Sigmoid colon (tissue), 3 donors: ENCODE measurements at regions not wholly inside any gene's neighbourhood (a gene's known extent, or its start where the extent isn't known, plus 50 kb on each side); places are given as distances from the start of the nearest gene placed in this dataset.

ENCODE experiments used
- CTCF ChIP-seq, 4 experiments: fragments of 450-650 bp in 3 of 4; fragments of 200-600 bp in 1 of 4; IDR thresholded peaks; one replicate each; pipeline ENCODE4 v1.5.1; 2016 to 2019; ENCODE audit warnings: antibody characterized with exemption in 4 of 4, mild to moderate bottlenecking in 3 of 4, moderate library complexity in 2 of 4
- POLR2A ChIP-seq, 2 donors: fragments of 450-650 bp; IDR thresholded peaks; one replicate each; pipeline ENCODE4 v1.6.1; 2016; ENCODE audit warnings: antibody characterized with exemption in 2 of 2, mild to moderate bottlenecking in 2 of 2, moderate library complexity in 2 of 2

- no peak for TF ChIP-seq CTCF (IDR thresholded peaks at IDR 0.05)
- TF ChIP-seq POLR2A (IDR thresholded peaks at IDR 0.05), result no peak
Measured at GRCh38 chr1:175893192-175893591, 149.8 kb upstream of the TNR start.
